ENCODE measurements at regions not wholly inside any gene's neighbourhood (a gene's known extent, or its start where the extent isn't known, plus 50 kb on each side); places are given as distances from the start of the nearest gene placed in this dataset.

- no peak for DNase-seq
Measured at GRCh38 chr21:38206646-38207045, 50.1 kb upstream of the KCNJ15 start.

All from stimulated activated CD4-positive, alpha-beta T cell treated with anti-CD3 and anti-CD28 coated beads, Interleukin-2, amount 100 ng/mL, for 24 hours (primary cell).